ENCODE measurements at regions not wholly inside any gene's neighbourhood (a gene's known extent, or its start where the extent isn't known, plus 50 kb on each side); places are given as distances from the start of the nearest gene placed in this dataset.
A peak's percentile ranks its signal among the peaks of the same experiment; 100 is the strongest.

DNA sequence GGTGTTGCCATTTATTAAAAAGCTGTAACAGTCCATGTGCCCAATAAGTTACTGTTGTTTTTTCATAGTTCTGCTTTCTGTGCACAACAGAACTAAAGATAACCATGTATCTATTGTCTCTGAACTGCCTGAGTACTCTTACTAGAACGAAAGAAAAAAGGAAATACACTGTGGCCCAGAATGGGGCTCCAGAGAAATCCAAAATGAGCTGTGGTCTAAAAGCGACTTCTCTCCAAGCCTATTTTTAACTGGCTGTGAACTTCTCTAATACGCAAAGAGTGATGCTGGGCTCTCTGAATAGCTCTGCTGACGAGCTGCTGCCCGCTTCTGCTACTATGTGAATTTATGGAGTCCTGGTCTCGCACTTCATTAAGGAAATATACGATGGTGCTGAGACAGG is 56.2 kb upstream of the LPP start:
- no peak for DNase-seq (ENCODE audit: low read depth)

GRCh38 chr3:188099907-188100306 is 54.0 kb upstream of the LPP start:
- no peak for DNase-seq (ENCODE audit: low read depth)

DNA sequence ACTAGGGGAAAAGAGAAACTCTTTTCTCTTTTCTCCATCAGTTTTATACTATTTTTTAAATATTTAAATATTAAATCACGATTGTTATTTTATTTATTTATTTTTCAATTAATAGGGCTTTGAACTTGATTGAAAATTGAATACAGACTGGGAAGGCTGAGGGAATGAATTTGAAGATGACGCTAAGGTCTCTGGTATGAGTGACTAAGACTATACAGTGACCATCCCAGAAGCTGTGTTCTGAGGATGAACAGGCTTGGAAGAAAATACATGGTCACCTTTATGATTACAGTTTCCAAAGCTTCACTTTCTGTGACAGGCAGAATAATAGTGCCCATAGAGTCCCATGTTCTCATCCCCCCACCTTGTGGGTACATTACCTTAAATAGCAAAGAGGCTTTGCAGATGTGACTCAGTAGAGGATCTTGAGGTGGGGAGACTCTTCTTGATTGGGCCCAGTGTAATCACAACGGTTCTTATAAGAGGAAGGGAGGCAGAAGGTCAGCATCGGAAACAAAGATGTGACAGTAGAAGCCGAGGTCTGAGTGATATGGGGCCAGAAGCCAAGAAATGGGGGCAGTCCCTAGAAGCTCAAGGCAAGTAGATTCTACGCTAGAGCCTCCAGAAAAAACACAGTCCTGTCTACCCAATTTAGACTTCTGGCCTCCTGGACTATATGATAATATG is 51.0 kb upstream of the LPP start:
- DNase-seq (ENCODE audit: low read depth) = peak; percentile 9

GRCh38 chr3:188104050-188104449 is 49.9 kb upstream of the LPP start:
- peak; percentile 38 for DNase-seq (ENCODE audit: low read depth)
